DND-41 (cell line): ENCODE measurements at regions not wholly inside any gene's neighbourhood (a gene's known extent, or its start where the extent isn't known, plus 50 kb on each side); places are given as distances from the start of the nearest gene placed in this dataset.

Experiments used
- ATAC-seq: fragments of 200-7000 bp; cut with Tn5 transposase; 3 replicates; pipeline ENCODE4 v1.9.1; 2021; ENCODE audit warnings: low read depth; ENCODE audit not compliant: insufficient read depth
- DNase-seq: peaks from one replicate; pipeline ENCODE4 v3.0.0-alpha.2; 2020
- H2AFZ ChIP-seq: 2 replicates; pipeline ENCODE4 v1.6.0; 2012; ENCODE audit warnings: low read depth, low read length
- H3K27ac ChIP-seq: 2 replicates; pipeline ENCODE4 v1.5.1; 2012; ENCODE audit warnings: low read length, inconsistent platforms
- H3K27me3 ChIP-seq: fragments of 200-600 bp; sonication (generic); 2 replicates; pipeline ENCODE4 v1.6.0; 2012; ENCODE audit warnings: low read length, mild to moderate bottlenecking, inconsistent platforms; ENCODE audit not compliant: insufficient read depth, poor library complexity
- H3K36me3 ChIP-seq: 2 replicates; pipeline ENCODE4 v1.5.1; 2012; ENCODE audit warnings: low read length, inconsistent platforms; ENCODE audit not compliant: insufficient read depth
- H3K4me1 ChIP-seq: 2 replicates; pipeline ENCODE4 v1.5.1; 2012; ENCODE audit warnings: mild to moderate bottlenecking, low read length; ENCODE audit not compliant: insufficient read depth
- H3K4me2 ChIP-seq: 2 replicates; pipeline ENCODE4 v1.6.0; 2012; ENCODE audit warnings: mild to moderate bottlenecking, moderate library complexity, low read length, inconsistent platforms; ENCODE audit not compliant: insufficient read depth
- H3K4me3 ChIP-seq, 2 experiments: fragments of 200-600 bp in 1 of 2; shearing (Covaris generic) in 1 of 2; 2 replicates each; pipeline ENCODE4 v1.5.1; 2012 to 2016; ENCODE audit warnings: inconsistent platforms in 2 of 2, low read length in 2 of 2, mild to moderate bottlenecking in 2 of 2, low read depth in 1 of 2, moderate library complexity in 1 of 2
- H3K79me2 ChIP-seq: 2 replicates; pipeline ENCODE4 v1.6.0; 2012; ENCODE audit warnings: low read length, inconsistent platforms; ENCODE audit not compliant: insufficient read depth
- H3K9ac ChIP-seq: 2 replicates; pipeline ENCODE4 v1.6.0; 2012; ENCODE audit warnings: low read depth, mild to moderate bottlenecking, inconsistent platforms, low read length, moderate library complexity
- H3K9me3 ChIP-seq: 2 replicates; pipeline ENCODE4 v1.5.1; 2012; ENCODE audit warnings: low read length, moderate library complexity, mild to moderate bottlenecking, inconsistent platforms; ENCODE audit not compliant: insufficient read depth, severe bottlenecking
- H4K20me1 ChIP-seq: 2 replicates; pipeline ENCODE4 v1.6.0; 2012; ENCODE audit warnings: low read length; ENCODE audit not compliant: insufficient read depth
- CTCF ChIP-seq: IDR thresholded peaks from 2 replicates; pipeline ENCODE4 v1.5.1; 2012; ENCODE audit warnings: borderline replicate concordance, low read length, moderate library complexity, mild to moderate bottlenecking; ENCODE audit not compliant: poor library complexity, severe bottlenecking; ENCODE audit errors: extremely low read depth
- EZH2 ChIP-seq: IDR thresholded peaks from 3 replicates; pipeline ENCODE4 v1.6.1; 2012; ENCODE audit warnings: borderline replicate concordance, low read depth, mild to moderate bottlenecking, moderate library complexity, low read length, inconsistent platforms; ENCODE audit not compliant: severe bottlenecking

- no peak for ATAC-seq
- H3K4me3 ChIP-seq: no peak overlapping the region
These were observed 255.0 kb downstream of the NDUFS4 start for GRCh38 chr5:53815471-53815870.

GRCh38 chr5:53817183-53817582 lies 256.7 kb downstream of the NDUFS4 start:
- H3K79me2 ChIP-seq: no peaks in the 10 kb centered on the region
- no peaks in the 10 kb centered on the region for H3K4me1 ChIP-seq
- no peak overlapping the region for H3K9ac ChIP-seq
- no peak overlapping the region for H3K27ac ChIP-seq
- H3K4me3 ChIP-seq: no peak overlapping the region
- TF ChIP-seq CTCF: no peak
- no peak for TF ChIP-seq EZH2
- H2AFZ ChIP-seq: no peak overlapping the region
- DNase-seq (no peak), ATAC-seq (no peak)
- H3K27me3 ChIP-seq: no peaks in the 10 kb centered on the region
- no peaks in the 10 kb centered on the region for H4K20me1 ChIP-seq
- no peaks in the 10 kb centered on the region for H3K9me3 ChIP-seq
- H3K36me3 ChIP-seq: no peaks in the 10 kb centered on the region
- no peak overlapping the region for H3K4me2 ChIP-seq

More at GRCh38 chr5:53815471-53815870, 255.0 kb downstream of the NDUFS4 start:
- Histone ChIP-seq H4K20me1 (no peaks in the 10 kb centered on the region), H2AFZ (no peak overlapping the region), H3K27me3 (no peaks in the 10 kb centered on the region), H3K4me2 (no peak overlapping the region), H3K27ac (no peak overlapping the region), H3K4me1 (no peaks in the 10 kb centered on the region), H3K36me3 (no peaks in the 10 kb centered on the region), H3K9ac (no peak overlapping the region), H3K79me2 (no peaks in the 10 kb centered on the region), H3K9me3 (no peaks in the 10 kb centered on the region)
- TF ChIP-seq EZH2: no peak
- no peak for TF ChIP-seq CTCF
- DNase-seq: no peak

GRCh38 chr5:53819482-53819881 lies 259.0 kb downstream of the NDUFS4 start:
- no peaks in the 10 kb centered on the region for H3K9me3 ChIP-seq
- H3K27ac ChIP-seq: no peak overlapping the region
- H3K27me3 ChIP-seq: no peaks in the 10 kb centered on the region
- H4K20me1 ChIP-seq: no peaks in the 10 kb centered on the region
- no peak overlapping the region for H3K9ac ChIP-seq
- no peaks in the 10 kb centered on the region for H3K36me3 ChIP-seq
- H3K4me3 ChIP-seq: no peak overlapping the region
- no peaks in the 10 kb centered on the region for H3K79me2 ChIP-seq
- no peak overlapping the region for H3K4me2 ChIP-seq
- TF ChIP-seq CTCF (no peak), EZH2 (no peak)
- H2AFZ ChIP-seq: no peak overlapping the region
- no peaks in the 10 kb centered on the region for H3K4me1 ChIP-seq
- ATAC-seq (no peak), DNase-seq (no peak)
